ENCODE measurements at regions not wholly inside any gene's neighbourhood (a gene's known extent, or its start where the extent isn't known, plus 50 kb on each side); places are given as distances from the start of the nearest gene placed in this dataset.
A peak's percentile ranks its signal among the peaks of the same experiment; 100 is the strongest.
"Not testable (repeated sequence)": the region's sequence is repeated elsewhere in the genome, so short reads cannot be mapped to it uniquely, and the experiment has no call there.

- DNase-seq (ENCODE audit: low read depth), result no peak
Measured at GRCh38 chr3:194189243-194189791, 53.4 kb downstream of the HES1 start.

DNA sequence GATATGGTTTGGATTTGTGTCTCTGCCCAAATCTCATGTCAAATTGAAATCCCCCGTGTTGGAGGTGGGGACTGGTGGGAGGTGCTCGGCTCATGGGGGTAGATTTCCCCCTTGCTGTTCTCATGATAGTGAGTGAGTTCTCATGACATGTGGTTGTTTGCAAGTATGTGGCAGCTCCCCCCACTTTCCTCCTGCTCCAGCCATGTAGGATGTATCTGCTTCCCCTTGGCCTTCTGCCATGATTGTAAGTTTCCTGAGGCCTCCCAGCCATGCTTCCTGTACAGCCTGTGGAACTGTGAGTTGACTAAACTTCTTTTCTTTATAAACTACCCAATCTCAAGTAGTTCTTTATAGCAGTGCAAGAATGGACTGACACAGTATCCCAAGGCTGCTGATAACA, 55.9 kb downstream of the HES1 start:
- DNase-seq (ENCODE audit: low read depth), result not testable (repeated sequence)

GRCh38 chr3:194194051-194194756, 58.3 kb downstream of the HES1 start:
- no peak for DNase-seq (ENCODE audit: low read depth)

DNA sequence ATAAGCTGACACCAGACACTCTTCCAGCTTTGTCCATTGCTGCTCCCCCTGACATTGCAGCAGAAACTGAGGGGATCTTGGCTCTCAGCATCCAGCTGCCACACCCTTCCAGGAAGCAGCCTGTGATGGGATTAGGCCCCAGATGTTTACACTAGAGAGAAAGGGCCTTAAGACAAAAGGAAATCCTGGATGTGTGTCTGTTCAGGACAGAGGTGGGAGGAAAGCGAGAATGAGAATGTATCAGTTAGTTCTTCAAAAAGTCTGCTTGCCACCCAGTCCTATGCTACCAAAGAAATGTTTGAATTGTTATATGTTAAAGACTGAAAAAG, 58.8 kb downstream of the HES1 start:
- no peak for DNase-seq (ENCODE audit: low read depth)

GRCh38 chr3:194195611-194196010, 59.7 kb downstream of the HES1 start:
- DNase-seq (ENCODE audit: low read depth), result no peak

GRCh38 chr3:194196876-194197275, 60.9 kb downstream of the HES1 start:
- DNase-seq (ENCODE audit: low read depth), result no peak

GRCh38 chr3:194197396-194197960, 61.5 kb downstream of the HES1 start:
- DNase-seq (ENCODE audit: low read depth), result no peak

DNA sequence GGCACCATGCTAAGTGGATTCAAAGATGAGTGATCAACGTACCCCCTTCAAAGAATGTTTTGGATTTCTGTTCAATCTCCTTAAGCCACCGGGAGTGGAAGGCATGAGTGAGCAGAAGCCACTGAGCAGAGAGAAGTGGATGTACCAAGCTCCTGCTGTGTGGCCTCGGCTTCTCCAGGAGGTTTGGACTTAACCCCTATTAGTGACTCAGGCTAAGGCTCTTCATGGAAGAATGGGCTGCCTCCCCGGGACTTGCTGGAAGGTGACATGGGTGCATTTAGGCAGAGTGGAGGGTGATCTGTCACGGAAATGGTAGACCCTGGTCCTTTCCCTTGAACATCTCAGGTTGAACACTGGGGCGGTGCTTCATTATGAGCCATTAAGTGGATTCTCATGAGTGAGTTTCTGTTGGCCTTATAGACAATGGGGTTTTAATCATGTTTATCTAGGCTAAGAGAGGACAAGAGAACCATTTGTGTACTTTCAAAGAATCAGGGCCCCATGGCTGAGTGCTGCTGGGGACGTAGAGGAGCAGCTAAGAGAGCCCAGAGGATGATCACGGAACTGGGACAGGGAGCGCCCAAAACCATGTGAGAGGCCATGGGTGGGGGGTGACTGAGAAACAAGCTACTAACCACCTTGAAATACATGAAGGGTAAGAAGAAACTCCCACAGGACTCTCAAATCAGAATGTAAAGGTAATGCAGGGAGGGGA, 62.2 kb downstream of the HES1 start:
- DNase-seq (ENCODE audit: low read depth), result no peak

DNA sequence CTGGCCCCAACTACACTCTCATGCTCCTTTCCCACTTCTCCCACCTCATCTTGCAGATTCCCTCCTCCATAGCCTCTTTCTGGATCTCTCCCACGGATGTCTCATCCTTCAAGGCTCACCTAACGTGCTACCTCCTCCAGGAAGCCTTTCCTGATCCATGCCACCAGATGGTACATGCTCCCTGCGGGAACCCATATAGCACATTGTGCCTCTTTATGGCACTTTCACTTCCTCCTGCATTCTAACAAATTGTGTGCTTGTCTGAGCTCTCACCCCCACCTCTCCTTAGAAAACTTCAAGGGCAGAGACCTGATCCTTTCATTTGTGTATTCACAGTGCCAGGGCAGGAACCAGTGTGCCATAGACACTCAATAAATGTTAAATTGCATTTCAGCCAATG, 63.0 kb downstream of the HES1 start:
- DNase-seq (ENCODE audit: low read depth), result no peak

- no peak for DNase-seq (ENCODE audit: low read depth)
Measured at GRCh38 chr3:194200422-194201081, 64.6 kb downstream of the HES1 start.

- DNase-seq (ENCODE audit: low read depth), result no peak
Measured at GRCh38 chr3:194201953-194202666, 66.2 kb downstream of the HES1 start.

DNA sequence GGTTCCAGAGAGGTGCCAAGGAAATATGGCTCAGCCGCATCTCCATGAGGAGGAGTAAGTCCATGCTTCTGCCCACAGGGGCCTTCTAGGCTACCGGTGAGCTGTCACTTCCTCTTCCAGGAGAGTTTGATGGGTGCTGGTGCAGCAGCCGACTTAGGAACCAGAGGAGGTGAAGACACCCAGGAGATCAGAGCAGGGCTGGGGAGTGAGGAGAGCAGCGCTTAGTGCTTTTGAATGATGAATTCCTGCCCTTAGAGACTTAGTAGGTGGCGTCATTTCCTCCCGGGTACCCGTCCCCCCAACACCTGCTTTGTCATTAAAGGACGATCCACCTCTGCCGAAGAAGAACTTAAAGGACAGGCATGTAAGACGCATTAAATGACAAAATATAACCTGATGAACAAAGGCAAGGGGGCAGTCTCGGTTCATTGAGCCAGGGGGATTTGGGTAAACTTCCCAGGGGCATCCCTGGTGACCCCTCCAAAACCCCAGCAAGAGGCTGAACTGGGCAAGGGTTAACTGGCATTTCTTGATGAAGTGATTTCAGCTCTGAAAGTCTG, 67.6 kb downstream of the HES1 start:
- DNase-seq (ENCODE audit: low read depth), result peak; percentile 3

DNA sequence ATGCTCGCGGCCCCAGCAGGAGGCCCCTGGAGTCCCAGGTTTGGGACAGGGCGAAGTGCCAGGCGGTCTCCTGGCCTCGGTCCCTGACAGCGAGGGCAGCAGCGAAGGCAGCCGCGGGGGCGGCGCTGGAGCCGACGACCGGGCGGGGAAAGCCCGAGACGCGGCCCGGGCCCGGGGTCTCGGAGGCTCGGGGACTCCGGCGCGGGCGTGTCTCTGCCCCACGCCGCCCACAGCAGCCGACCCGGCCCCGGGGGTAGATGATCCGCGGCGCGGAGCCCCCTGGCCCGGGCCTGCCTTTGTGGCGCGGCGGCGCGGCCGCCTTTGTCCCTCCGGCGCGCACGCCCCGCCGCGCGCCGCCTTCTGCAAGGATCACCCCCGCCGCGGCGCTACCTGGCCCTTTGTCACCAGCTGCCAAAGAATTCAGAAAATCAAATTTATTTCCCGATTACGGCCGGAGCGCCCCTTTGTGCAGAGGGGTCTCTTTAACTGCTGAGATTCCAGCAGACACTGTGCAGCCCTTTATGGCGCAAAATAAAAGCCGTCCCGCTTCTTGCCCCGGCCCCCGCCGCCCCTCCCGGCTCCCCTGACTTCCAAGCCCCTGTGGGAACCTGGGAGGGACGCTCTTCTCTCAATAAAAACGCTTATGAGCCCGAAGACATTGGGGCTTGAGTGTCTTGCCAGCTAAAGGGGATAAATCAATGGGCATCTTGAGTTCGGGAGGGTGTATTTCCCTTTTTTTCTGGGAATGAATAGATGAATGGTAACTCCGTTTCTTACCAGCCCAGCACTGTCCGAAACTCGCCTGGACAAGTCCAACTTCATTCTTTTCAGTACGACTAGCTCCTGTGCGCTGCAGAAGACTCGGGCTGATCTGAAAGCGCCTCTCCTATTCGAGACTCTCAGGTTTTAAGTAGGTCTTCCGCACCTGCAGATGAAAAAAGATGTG, 68.4 kb downstream of the HES1 start:
- peak; percentile 4 for DNase-seq (ENCODE audit: low read depth)

- DNase-seq (ENCODE audit: low read depth), result peak; percentile 16
Measured at GRCh38 chr3:194205675-194206133, 69.8 kb downstream of the HES1 start.

GRCh38 chr3:194206320-194206719, 70.4 kb downstream of the HES1 start:
- no peak for DNase-seq (ENCODE audit: low read depth)

GRCh38 chr3:194208709-194209108, 72.8 kb downstream of the HES1 start:
- DNase-seq (ENCODE audit: low read depth), result no peak

GRCh38 chr3:194212161-194212844, 76.4 kb downstream of the HES1 start:
- DNase-seq (ENCODE audit: low read depth), result no peak

DNA sequence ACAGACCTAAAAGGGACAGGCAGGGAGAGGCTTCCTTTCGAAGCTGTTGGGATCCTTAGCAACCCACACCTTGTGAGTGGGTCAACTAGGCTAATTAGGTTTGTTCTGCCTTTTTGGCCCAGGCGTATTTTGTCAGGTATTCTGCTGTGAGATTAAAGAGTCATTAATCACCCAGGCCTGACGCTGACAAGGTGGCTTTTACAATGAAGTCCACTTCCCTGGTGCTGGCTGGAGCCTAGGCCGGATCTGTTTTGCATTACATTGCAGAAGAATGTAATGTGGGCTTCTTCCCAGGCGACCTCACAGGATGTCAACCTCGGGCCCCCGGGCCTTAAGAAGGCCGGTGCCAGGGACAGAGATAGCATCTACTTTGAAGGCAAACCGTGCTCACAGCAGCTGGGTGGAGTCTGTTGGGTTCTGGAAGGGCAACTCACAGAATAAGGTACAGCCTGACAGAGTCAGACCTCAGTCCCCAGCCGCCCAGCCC, 76.9 kb downstream of the HES1 start:
- DNase-seq (ENCODE audit: low read depth), result no peak

GRCh38 chr3:194215392-194215791, 79.4 kb downstream of the HES1 start:
- DNase-seq (ENCODE audit: low read depth), result no peak
